Sciatic nerve (tissue), 2 donors: ENCODE measurements at regions not wholly inside any gene's neighbourhood (a gene's known extent, or its start where the extent isn't known, plus 50 kb on each side); places are given as distances from the start of the nearest gene placed in this dataset.
"Not testable (repeated sequence)": the region's sequence is repeated elsewhere in the genome, so short reads cannot be mapped to it uniquely, and the experiment has no call there.

Source experiments
- ATAC-seq: fragments of 200-7000 bp; cut with Tn5 transposase; one replicate; pipeline ENCODE4 v1.9.1; 2020; ENCODE audit warnings: mild to moderate bottlenecking, moderate library complexity
- DNase-seq: peaks from one replicate; pipeline ENCODE4 v3.0.0-alpha.2; 2020; ENCODE audit warnings: low spot score
- intact Hi-C: fragments of 100-400 bp; cut with DNase I; formaldehyde crosslinking; loops from one replicate; pipeline ENCODE4 v1.14.2; 2022
- donor health status: DM: no; HTN: no; CAD: no.
- donor health status: DM: no; HTN: no; CAD: no.

DNA sequence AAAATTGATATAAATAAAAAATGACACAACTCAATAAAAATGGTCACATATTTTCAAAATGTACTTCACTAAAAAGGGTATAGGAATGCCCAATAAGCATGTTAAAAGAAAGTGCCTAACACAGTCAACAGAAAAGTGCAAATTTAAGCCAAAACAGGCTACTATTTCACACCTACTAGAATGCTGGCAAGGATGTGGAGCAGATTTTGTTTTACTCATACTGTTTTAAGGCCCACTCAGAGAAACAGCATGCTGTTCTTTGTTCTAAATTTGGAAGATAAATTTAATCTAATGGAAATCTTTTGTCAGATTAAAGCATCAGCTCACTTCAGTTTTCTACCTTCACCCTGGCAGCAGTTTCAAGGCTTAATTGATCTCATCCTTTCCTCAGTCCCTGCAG, 576.8 kb upstream of the HS3ST1 start:
- intact Hi-C loops, result no loop called here

DNA sequence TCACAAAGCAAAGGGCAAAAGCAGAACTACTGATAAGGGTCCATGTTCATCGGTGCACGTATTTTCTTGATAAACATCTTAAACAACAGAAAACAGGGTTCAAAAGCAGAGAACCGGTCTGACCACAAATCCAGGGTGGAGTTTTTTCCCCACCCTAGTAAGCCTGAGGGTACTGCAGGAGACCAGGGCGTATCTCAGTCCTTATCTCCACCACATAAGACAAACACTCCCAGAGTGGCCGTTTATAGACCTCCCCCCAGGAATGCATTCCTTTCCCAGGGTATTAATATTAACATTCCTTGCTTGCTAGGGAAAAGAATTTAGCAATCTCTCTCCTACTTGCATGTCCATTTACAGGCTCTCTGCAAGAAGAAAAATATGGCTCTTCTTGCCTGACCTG, 567.9 kb upstream of the HS3ST1 start:
- DNase-seq, intact Hi-C loops, ATAC-seq: not testable (repeated sequence)

More for the DNA sequence above, 576.8 kb upstream of the HS3ST1 start:
- ATAC-seq (no peak), DNase-seq (no peak)

DNA sequence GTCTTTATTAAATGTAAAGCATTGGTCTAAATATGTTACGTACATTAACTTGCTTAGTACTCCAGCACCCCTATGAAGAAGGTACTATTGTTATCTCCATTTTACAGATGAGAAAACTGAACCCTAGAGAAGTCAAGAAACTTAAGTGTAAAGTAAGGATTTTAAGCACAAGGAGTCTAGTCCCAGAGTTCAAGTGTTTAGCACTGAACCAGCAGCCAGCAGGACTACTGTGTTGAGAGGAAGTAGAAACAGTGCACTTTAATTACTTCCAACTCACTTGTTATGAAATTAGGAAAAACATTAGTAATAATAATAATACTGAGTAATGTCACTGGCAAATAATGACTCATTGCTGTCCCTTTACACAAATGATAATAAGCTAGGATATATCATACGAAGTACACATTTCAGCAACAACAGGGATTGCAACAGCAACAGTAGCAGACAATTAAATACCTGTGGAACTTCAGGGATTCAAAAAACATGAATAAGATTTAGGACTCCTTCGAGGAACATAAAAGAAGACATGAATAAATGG, 548.1 kb upstream of the HS3ST1 start:
- intact Hi-C loops, result no loop called here
- no peak for ATAC-seq

DNA sequence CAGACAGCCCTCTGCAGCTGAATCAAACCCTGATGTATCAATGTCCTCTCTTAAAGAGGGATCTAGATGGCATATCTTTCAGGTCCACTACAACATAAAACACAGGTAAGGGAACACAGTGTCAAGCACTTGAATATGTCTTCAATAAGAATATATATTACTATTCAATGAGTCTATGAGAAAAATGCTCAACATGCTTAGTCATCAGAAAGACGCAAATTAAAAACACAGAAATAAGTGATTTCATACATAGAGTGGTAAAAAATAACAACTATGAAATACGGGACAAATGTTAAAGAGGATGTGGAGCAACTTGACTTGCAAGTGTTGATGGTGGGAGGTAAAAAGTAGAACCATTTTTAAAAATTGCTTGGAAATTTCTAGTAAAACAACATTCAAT, 544.6 kb upstream of the HS3ST1 start:
- DNase-seq (no peak), ATAC-seq (no peak)
- intact Hi-C loops, result no loop called here

More for the DNA sequence above, 548.1 kb upstream of the HS3ST1 start:
- no peak for DNase-seq

DNA sequence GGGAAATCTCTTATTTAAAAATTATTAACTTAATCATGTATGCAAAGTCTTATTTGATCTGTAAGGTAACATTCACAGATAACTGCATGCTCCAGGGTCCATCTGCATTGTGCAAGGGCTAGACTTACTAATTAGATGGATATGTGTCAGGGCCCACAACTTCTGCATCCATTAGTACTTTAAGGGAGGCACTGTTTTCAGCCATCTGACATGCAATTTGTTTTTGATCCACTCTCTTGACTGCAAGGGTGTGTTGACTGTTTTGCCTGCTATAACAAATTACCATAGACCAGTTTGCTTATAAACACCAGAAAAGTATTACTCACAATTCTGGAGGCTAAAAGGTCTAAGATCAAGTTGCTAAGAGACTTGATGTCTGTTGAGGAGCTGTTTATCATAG, 542.1 kb upstream of the HS3ST1 start:
- DNase-seq (no peak), ATAC-seq (no peak)
- intact Hi-C loops, result no loop called here

DNA sequence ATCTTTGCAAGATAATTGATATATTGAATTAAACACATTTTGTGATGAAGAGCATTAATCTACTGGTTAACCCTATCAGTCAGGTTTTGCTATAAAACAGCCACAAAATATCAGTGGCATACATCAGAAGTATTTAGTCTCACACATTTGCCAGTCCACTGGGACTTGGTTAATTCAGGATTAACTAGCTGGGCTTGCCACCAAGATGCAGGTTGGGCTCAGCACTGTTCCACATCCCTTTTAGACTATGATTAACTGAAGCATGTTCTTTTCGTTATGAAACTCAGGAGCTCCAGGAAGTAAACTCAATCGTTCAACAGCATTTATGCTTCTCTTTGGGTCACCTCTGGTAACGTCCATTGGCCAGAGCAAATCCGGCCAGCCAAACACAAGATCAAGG, 538.1 kb upstream of the HS3ST1 start:
- DNase-seq (no peak), ATAC-seq (no peak)
- intact Hi-C loops, result no loop called here

DNA sequence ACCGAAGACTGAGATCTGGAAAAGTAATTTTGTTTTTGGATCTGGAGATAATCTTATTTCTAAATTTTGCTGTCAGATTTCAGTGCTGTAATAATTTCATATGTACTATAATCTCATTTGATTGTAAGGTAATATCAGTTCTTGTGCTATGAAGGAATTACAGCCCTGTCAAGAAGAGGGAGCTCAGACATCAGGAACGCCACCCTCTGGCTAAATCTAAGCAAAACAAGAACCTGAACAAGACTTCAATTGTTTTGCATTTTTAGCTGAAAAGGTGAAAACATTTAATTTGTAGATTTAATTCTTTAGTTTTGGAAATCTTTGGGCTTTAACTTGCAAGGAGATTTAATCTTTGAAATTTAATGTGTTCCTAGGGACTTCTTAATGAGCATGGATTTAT, 525.4 kb upstream of the HS3ST1 start:
- DNase-seq, result no peak
- ATAC-seq, result no peak
- intact Hi-C loops, result loop anchor here (10.0 kb wide), 1 partner anchor 149 kb away; no protein-coding TSS in a partner anchor

DNA sequence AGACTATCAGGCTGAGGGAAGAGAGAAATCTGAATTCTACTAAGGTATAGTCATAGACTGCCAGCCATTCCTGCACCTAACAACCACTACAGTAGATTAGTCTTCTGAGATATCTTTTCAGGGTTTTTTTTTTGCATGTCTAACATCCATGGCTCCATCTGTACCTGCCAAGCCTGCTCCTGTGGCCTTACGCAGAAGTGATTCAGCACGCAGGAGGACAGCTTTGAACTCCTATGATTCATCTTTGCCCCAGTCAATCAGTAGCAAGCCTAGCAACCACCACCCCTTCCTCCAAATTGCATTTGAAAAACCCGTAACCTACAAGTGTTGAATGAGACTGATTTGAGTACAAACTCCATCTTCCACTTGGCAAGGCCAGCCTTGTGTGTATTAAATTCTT, 520.7 kb upstream of the HS3ST1 start:
- intact Hi-C loops, result no loop called here
- DNase-seq, result no peak
- no peak for ATAC-seq

DNA sequence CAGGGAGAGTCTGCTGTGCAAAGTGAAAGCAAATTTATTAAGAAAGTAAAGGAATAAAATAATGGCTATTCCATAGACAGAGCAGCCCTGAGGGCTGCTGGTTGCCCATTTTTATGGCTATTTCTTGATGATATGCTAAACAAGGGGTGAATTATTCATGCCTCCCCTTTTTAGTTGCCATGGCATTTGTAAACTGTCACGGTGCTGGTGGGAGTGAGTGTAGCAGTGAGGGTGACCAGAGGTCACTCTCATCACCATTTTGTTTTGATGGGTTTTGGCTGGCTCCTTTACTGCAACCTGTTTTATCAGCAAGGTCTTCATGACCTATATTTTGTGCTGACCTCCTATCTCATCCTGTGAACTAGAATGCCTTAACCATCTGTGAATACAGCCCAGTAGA, 518.9 kb upstream of the HS3ST1 start:
- DNase-seq, ATAC-seq, intact Hi-C loops: not testable (repeated sequence)

DNA sequence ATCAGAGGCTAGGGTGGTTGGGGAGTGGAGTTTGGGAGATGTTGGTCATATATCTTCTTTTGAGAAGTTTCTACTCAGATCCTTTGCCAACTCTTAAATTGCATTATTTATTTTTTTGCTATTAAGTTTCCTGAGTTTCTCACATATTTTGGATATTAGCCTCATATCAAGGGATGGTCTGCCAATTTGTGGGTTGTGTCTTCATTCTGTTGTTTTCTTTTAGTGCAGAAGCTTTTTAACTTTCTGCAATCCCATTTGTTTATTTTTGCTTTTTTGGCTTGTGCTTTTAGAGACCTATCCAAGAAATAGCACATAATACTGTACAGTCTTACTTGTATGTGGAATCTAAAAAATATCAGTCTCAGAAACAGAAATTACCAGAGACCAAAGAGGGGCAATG, 509.2 kb upstream of the HS3ST1 start:
- no peak for ATAC-seq

DNA sequence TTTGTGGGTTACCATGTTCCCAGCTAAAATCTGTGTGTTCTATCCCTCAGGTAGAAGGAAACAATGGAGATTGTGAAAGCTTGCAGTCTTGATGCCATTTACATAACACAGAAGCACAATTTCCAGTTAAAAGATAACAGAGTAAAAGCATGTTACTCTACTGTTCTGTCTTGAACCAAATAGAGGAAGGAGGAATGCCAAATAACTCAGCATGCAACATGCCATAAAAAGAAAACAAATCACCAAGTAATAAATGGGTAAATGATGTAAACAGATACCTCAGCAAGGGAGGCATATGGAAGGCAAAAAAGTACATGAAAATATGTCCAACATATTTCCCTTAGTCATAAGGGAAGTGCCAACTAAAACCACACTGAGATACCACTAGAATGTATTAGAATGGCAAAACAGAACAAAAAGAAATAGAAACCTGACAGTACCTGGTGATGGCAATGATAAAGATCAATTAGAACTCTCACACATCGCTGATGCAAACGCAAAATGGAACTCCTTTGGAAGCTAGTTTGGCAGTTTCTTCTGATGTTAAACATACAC, 502.6 kb upstream of the HS3ST1 start:
- ATAC-seq (no peak), DNase-seq (no peak)
- intact Hi-C loops, result no loop called here

More for the DNA sequence above, 509.2 kb upstream of the HS3ST1 start:
- no peak for DNase-seq
- intact Hi-C loops, result no loop called here

DNA sequence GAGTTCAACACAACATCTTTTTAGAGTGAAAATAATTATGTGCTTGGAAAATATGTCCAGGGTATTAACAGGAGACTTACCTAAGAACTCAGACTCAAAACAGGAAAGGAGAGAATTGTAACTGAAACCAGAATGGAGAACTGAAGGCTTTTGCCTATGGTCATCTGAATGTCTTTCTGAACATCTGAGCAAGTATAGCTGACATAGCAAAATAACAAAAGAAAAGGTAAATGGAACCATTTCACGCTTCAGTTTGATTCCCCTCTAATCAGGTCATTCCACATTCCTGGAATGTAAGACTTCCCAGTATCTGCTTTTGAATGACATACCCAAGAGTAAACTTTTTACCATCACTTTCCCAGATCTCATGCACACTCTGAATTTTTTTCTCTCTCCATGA, 500.4 kb upstream of the HS3ST1 start:
- DNase-seq (no peak), ATAC-seq (no peak)
- intact Hi-C loops, result loop anchor here (10.0 kb wide), 1 partner anchor 1014 kb away; no protein-coding TSS in a partner anchor

DNA sequence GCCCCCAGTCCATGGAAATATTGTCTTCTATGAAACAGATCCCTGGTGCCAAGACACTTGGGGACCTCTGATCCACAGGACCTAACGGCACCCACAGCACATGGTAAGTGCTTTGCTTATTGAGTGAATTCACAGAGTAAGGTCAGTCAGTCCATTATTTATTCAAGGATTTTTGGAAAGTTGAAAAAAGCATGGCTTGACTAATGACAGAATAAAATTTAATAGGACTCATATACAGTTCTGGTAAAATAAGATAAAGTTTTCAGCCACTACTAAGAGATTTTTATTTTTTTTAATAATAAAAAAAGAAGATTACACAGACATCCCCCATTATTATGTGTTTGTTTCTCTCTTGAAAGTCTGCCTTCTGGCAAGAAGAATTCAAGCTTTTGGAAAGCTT, 490.6 kb upstream of the HS3ST1 start:
- intact Hi-C loops, result no loop called here
- DNase-seq (no peak), ATAC-seq (no peak)

DNA sequence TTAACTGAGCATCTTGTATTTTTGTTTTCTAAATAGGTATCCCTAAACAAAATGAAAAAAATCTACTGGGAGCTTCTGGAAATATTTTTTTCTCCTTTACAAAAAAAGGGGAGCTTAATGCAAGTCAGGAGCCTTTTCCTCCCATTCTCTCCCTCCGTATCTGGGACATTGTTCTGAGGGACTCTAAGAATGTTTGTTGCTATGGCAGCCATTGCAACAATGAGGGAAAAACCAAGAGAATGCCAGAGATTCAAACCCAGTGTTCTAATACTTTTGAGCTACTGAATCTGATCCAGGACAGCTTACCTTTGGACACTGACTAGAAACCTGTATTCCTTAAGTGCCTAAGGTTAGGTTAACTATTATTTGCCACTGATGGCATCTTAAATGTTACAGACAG, 485.7 kb upstream of the HS3ST1 start:
- DNase-seq (no peak), ATAC-seq (no peak)
- intact Hi-C loops, result no loop called here

DNA sequence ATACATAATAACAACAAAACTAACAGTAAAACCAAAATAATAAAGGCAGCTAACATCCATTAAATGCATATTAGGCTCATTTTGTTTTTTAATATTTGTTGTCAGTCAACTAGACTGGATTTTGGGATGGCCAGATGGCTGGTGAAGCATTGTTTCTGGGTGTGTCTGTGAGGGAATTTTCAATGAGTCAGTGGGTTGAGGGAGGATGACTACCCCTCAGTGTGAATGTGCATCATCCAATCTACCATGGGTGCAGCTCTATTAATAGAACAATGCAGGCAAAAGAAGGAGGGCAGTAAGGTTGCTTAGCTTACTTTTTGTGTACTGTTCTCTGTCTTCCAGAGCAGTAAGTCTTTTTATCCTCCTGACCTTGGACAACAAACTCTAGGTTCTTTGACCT, 484.2 kb upstream of the HS3ST1 start:
- DNase-seq (no peak), ATAC-seq (no peak)
- intact Hi-C loops, result no loop called here

DNA sequence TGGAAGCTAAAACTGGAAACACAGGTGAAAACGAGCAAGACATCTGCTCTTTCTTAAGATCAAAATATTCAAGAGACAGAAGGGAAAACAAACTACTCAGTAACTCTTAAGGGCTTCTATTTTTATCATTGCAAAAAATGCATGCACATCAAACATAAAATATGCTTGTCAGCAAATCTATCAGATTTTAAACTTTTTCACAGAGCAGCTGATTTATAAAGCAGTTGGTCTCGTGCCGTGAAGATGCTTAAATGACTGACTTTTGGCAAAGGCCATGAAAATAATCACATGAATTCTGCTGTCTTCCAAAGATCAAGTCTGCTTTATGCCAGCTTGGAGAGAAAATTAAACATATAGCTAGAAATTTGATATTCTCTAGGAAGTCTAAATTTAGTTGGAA, 482.1 kb upstream of the HS3ST1 start:
- intact Hi-C loops, result no loop called here
- no peak for ATAC-seq
- no peak for DNase-seq

DNA sequence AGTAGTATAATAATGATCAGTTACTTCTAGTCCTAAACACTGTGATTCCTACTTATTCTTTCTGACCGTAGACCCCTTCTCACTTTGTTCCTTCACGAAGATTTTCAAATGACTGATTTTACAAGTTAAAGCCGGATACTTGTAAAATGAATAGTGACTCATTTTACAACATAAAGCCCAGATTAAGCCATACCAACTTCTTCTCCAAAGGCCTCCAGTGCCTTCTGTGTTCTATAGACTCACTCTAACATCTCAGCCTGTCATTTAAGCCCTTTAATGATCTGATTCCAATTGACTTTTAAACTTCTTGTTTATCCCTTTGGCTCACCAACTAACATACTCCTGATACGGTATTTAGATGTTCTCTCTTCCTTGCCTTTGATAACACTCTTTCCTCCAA, 480.0 kb upstream of the HS3ST1 start:
- ATAC-seq (no peak), DNase-seq (no peak)
- intact Hi-C loops, result no loop called here

DNA sequence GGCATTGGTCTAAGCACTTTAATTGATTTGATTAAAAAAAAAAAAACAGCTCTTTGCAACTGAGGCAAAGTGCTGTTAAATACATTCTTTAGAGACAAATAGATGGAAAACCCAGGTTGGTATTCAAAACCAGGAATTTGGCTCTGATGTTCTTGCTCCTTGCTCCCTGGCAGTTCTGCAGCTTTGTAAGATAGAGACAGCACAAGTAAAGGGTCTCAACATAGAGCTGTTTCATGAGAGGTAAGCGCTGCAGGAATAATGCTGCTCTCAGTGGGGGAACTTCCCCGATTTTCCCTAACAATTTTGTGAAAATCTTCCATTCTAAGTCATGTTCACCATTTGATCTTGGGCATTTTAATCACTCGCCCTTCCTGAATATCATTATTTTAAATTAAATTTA, 479.5 kb upstream of the HS3ST1 start:
- DNase-seq (no peak), ATAC-seq (no peak)
- intact Hi-C loops, result no loop called here

DNA sequence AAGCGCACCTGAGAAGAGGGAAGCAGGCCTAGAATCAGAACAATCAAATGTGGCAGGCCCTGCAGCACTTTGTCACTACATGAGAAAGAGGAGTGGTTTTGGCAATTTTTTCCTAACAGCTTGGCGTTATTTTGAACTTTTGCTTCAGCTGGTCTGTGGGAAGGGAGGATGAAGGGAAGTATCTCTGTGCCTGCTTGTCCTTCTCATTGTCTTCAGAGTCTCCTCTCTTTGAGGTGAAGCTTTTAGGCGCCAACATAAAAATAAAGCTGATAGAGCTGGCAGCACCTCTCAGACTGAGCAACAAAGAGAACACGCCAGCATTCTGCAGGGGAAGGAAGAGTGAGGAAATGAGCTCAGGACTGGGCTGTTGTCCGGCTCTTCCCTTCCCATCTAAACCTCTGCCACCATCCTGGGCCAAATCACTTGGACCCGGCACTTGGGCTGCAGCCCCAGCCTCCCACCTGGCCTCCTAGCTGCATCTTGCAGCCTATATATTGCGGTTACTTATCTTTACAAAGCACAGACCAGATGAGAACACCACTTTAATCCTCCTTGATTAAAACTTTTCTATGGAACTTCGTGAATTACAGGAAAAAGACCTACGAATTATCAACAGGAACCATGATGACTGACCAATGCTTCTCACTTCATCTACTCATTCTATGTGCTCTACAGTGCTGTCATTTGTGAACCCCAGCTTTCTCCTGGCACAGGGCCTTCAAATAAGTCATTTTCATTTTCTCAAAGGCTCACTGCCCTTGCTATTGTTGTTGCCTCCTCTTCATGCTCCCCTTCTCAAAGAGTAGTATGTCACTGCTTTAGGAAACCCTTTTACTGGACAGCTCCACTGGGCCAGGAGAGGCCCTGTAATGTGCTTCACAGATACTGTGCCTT, 476.4 kb upstream of the HS3ST1 start:
- no peak for ATAC-seq

DNA sequence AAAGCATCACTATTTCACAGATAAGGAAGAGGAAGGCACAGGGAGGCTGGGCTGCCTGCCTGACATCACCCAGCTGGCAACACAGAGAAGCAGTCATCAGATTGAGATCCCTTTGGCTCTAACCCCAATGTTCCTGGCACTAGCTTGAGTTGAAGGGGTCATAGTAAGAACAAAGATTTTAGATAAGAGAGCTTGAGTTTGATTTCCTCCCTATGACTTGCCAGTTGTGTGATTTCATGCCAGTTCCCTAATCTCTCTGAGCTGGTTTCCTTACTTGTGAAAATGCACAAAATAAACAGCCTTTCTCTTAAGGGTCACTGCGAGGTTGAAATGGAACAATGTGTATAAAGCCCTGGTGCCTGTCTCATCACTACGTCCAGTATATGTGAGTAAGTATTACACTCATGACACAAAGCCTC, 475.4 kb upstream of the HS3ST1 start:
- DNase-seq, result no peak
- ATAC-seq, result peak; percentile 63
- intact Hi-C loops, result no loop called here

More for the DNA sequence above, 476.4 kb upstream of the HS3ST1 start:
- no peak for DNase-seq
- intact Hi-C loops, result no loop called here
